ENCODE measurements at regions not wholly inside any gene's neighbourhood (a gene's known extent, or its start where the extent isn't known, plus 50 kb on each side); places are given as distances from the start of the nearest gene placed in this dataset.

DNA sequence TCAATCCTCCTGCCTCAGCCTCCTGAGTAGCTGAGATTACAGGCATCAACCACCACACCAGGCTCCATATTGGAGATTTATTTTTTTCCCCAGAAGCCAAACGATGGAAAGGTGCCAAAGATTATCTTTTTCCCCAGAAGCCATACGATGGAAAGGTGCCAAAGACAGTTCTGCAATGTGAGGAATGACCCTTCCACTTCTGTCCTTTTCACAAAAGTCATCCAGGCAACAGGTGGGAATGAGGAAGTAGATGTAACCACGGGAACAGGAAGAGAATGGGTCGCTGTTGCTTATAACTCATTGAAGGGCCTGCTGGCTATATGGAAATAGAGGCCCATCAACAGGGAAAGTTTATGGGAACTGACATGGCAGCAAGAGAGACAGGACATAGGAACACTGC is 233.7 kb upstream of the MSX2 start:
- Histone ChIP-seq H3K36me3 (ENCODE audit: control insufficient read depth in 1 of 2, insufficient read depth in 2 of 2, low read length in 2 of 2) (no peaks in the 10 kb centered on the region), H3K4me3 (replicated peaks in 1 of 2; ENCODE audit: low read depth in 1 of 2, low read length in 2 of 2) (no peak overlapping the region), H2AFZ (ENCODE audit: low read depth, low read length, poor library complexity, severe bottlenecking) (no peak overlapping the region), H3K9ac (ENCODE audit: low read length) (no peak overlapping the region), H3K9me2 (ENCODE audit: insufficient read depth) (no peaks in the 10 kb centered on the region), H4K20me1 (ENCODE audit: insufficient read depth) (no peaks in the 10 kb centered on the region), H3K27me3 (ENCODE audit: insufficient read depth, low read length) (no peaks in the 10 kb centered on the region; the same call in 1 of the 2 replicates), H3K79me2 (ENCODE audit: insufficient read depth, low read length) (no peaks in the 10 kb centered on the region), H3K9me3 (ENCODE audit: control insufficient read depth in 1 of 2, insufficient read depth in 1 of 2, low read depth in 1 of 2, low read length in 2 of 2) (no peaks in the 10 kb centered on the region), H3K27ac (ENCODE audit: low read depth, low read length) (no peak overlapping the region), H3K4me2 (ENCODE audit: low read length) (no peak overlapping the region), H3K4me1 (ENCODE audit: control insufficient read depth in 1 of 2, insufficient read depth in 2 of 2, low read length in 2 of 2) (no peaks in the 10 kb centered on the region)
- intact Hi-C loops (cut with micrococcal nuclease), result no loop called here
- BruUV-seq (replicated peaks), result no TSS peak
- no peak for TF ChIP-seq ELF1 (IDR thresholded peaks at IDR 0.05; ENCODE audit: borderline replicate concordance, low read depth)
- TF ChIP-seq, protein P1, sequence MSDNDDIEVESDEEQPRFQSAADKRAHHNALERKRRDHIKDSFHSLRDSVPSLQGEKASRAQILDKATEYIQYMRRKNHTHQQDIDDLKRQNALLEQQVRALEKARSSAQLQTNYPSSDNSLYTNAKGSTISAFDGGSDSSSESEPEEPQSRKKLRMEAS (IDR thresholded peaks at IDR 0.05), result no peak
- no peak for DNase-seq (ENCODE audit: low read depth, low spot score)
- ChIA-PET CTCF (no interaction called here), RAD21 (ENCODE audit: low non-redundant PET in 1 of 2, low total read pairs in 2 of 2, uncharacterized antibody in 2 of 2, unreplicated experiment in 2 of 2) (no interaction called here), POLR2A (no interaction called here)
- no peak for ATAC-seq

DNA sequence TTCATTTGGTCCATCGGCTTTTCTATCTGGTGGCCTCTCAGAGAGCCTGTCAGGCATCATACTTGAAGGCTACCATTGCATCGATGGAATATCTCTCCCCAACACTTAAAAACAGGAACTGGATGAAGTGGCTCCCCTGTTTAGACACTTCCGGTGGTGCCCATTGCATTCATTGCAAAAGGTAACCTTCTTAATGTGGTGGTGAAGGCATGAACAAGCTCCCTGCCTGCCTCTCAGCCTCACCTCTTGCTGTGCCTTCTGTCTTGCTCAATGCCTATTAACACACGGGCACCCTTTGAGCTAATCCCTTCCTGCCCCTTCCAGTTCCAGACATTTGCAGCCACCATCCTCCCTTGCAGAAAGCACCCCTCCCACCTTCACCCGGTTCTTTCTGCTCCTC is 233.1 kb upstream of the MSX2 start:
- H3K9me2 ChIP-seq (ENCODE audit: insufficient read depth), result no peaks in the 10 kb centered on the region
- H3K9me3 ChIP-seq (ENCODE audit: control insufficient read depth in 1 of 2, insufficient read depth in 1 of 2, low read depth in 1 of 2, low read length in 2 of 2), result no peaks in the 10 kb centered on the region
- ATAC-seq (no peak), DNase-seq (ENCODE audit: low read depth, low spot score) (no peak)
- H3K79me2 ChIP-seq (ENCODE audit: insufficient read depth, low read length), result no peaks in the 10 kb centered on the region
- no peak for TF ChIP-seq CBX3 (IDR thresholded peaks at IDR 0.05; ENCODE audit: low read depth)
- no peak for TF ChIP-seq EGR1 (IDR thresholded peaks at IDR 0.05; ENCODE audit: low read depth)
- TF ChIP-seq EZH2 (IDR thresholded peaks at IDR 0.05), result no peak
- no peak for TF ChIP-seq ZFX (IDR thresholded peaks at IDR 0.05)
- TF ChIP-seq POLR2A (IDR thresholded peaks at IDR 0.05; ENCODE audit: borderline replicate concordance, extremely low read depth, insufficient read depth, insufficient read length), result no peak
- TF ChIP-seq, protein P2, sequence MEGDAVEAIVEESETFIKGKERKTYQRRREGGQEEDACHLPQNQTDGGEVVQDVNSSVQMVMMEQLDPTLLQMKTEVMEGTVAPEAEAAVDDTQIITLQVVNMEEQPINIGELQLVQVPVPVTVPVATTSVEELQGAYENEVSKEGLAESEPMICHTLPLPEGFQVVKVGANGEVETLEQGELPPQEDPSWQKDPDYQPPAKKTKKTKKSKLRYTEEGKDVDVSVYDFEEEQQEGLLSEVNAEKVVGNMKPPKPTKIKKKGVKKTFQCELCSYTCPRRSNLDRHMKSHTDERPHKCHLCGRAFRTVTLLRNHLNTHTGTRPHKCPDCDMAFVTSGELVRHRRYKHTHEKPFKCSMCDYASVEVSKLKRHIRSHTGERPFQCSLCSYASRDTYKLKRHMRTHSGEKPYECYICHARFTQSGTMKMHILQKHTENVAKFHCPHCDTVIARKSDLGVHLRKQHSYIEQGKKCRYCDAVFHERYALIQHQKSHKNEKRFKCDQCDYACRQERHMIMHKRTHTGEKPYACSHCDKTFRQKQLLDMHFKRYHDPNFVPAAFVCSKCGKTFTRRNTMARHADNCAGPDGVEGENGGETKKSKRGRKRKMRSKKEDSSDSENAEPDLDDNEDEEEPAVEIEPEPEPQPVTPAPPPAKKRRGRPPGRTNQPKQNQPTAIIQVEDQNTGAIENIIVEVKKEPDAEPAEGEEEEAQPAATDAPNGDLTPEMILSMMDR (IDR thresholded peaks at IDR 0.05 in 2 of 3, conservative IDR thresholded peaks at IDR 0.05 in 1 of 3; ENCODE audit: borderline replicate concordance in 1 of 3, insufficient read depth in 1 of 3, low read depth in 2 of 3, low read length in 2 of 3), result no peak
- no peak for TF ChIP-seq JUND (IDR thresholded peaks at IDR 0.05)
- TF ChIP-seq, protein P3, sequence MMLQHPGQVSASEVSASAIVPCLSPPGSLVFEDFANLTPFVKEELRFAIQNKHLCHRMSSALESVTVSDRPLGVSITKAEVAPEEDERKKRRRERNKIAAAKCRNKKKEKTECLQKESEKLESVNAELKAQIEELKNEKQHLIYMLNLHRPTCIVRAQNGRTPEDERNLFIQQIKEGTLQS (IDR thresholded peaks at IDR 0.05), result no peak
- TF ChIP-seq SP1 (IDR thresholded peaks at IDR 0.05; ENCODE audit: low read depth), result no peak
- TF ChIP-seq, protein P4, sequence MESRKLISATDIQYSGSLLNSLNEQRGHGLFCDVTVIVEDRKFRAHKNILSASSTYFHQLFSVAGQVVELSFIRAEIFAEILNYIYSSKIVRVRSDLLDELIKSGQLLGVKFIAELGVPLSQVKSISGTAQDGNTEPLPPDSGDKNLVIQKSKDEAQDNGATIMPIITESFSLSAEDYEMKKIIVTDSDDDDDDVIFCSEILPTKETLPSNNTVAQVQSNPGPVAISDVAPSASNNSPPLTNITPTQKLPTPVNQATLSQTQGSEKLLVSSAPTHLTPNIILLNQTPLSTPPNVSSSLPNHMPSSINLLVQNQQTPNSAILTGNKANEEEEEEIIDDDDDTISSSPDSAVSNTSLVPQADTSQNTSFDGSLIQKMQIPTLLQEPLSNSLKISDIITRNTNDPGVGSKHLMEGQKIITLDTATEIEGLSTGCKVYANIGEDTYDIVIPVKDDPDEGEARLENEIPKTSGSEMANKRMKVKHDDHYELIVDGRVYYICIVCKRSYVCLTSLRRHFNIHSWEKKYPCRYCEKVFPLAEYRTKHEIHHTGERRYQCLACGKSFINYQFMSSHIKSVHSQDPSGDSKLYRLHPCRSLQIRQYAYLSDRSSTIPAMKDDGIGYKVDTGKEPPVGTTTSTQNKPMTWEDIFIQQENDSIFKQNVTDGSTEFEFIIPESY (IDR thresholded peaks at IDR 0.05; ENCODE audit: extremely low read depth, insufficient replicate concordance, low read length), result no peak
- H3K27ac ChIP-seq (ENCODE audit: low read depth, low read length), result no peak overlapping the region
- H3K27me3 ChIP-seq (ENCODE audit: insufficient read depth, low read length), result no peaks in the 10 kb centered on the region; the same call in 1 of the 2 replicates
- no peak overlapping the region for H3K9ac ChIP-seq (ENCODE audit: low read length)
- H3K4me3 ChIP-seq (replicated peaks in 1 of 2; ENCODE audit: low read depth in 1 of 2, low read length in 2 of 2), result no peak overlapping the region
- RAD21 ChIA-PET (ENCODE audit: low non-redundant PET in 1 of 2, low total read pairs in 2 of 2, uncharacterized antibody in 2 of 2, unreplicated experiment in 2 of 2), result no interaction called here
- CTCF ChIA-PET, result no interaction called here
- no peaks in the 10 kb centered on the region for H4K20me1 ChIP-seq (ENCODE audit: insufficient read depth)
- intact Hi-C loops (cut with micrococcal nuclease), result no loop called here
- H2AFZ ChIP-seq (ENCODE audit: low read depth, low read length, poor library complexity, severe bottlenecking), result no peak overlapping the region
- POLR2A ChIA-PET, result no interaction called here
- H3K36me3 ChIP-seq (ENCODE audit: control insufficient read depth in 1 of 2, insufficient read depth in 2 of 2, low read length in 2 of 2), result no peaks in the 10 kb centered on the region
- no peaks in the 10 kb centered on the region for H3K4me1 ChIP-seq (ENCODE audit: control insufficient read depth in 1 of 2, insufficient read depth in 2 of 2, low read length in 2 of 2)
- BruUV-seq (replicated peaks), result no TSS peak
- H3K4me2 ChIP-seq (ENCODE audit: low read length), result no peak overlapping the region

Data from HCT116 (cell line).